Activated T-cell treated with anti-CD3 and anti-CD28 coated beads, Interleukin-2, amount 50 U/mL, for 48 hours (primary cell): ENCODE measurements at regions not wholly inside any gene's neighbourhood (a gene's known extent, or its start where the extent isn't known, plus 50 kb on each side); places are given as distances from the start of the nearest gene placed in this dataset.
"Not testable (repeated sequence)": the region's sequence is repeated elsewhere in the genome, so short reads cannot be mapped to it uniquely, and the experiment has no call there.

Experiments
- DNase-seq, 2 experiments: peaks; one replicate each; pipeline ENCODE4 v3.0.0-alpha.2; 2020

GRCh38 chr6:165843121-165843520 lies 180.1 kb upstream of the PDE10A start:
- DNase-seq: no peak

- DNase-seq: no peak
These were observed 179.4 kb upstream of the PDE10A start for GRCh38 chr6:165842281-165842936.

GRCh38 chr6:165841153-165841558 lies 178.1 kb upstream of the PDE10A start:
- no peak for DNase-seq

GRCh38 chr6:165837948-165838745 lies 175.1 kb upstream of the PDE10A start:
- no peak for DNase-seq

GRCh38 chr6:165836648-165837047 lies 173.6 kb upstream of the PDE10A start:
- not testable (repeated sequence) for DNase-seq

GRCh38 chr6:165835410-165835851 lies 172.4 kb upstream of the PDE10A start:
- no peak for DNase-seq

GRCh38 chr6:165834613-165835259 lies 171.7 kb upstream of the PDE10A start:
- DNase-seq: no peak

- no peak for DNase-seq
These were observed 170.3 kb upstream of the PDE10A start for GRCh38 chr6:165833355-165833754.

GRCh38 chr6:165831812-165832510 lies 168.9 kb upstream of the PDE10A start:
- no peak for DNase-seq

GRCh38 chr6:165830761-165831160 lies 167.7 kb upstream of the PDE10A start:
- no peak for DNase-seq

GRCh38 chr6:165829376-165829775 lies 166.3 kb upstream of the PDE10A start:
- no peak for DNase-seq

- DNase-seq: no peak
These were observed 164.1 kb upstream of the PDE10A start for GRCh38 chr6:165827190-165827518.

- no peak for DNase-seq
These were observed 163.6 kb upstream of the PDE10A start for GRCh38 chr6:165826487-165827189.

GRCh38 chr6:165825256-165825815 lies 162.3 kb upstream of the PDE10A start:
- DNase-seq: no peak

- DNase-seq: no peak
These were observed 160.7 kb upstream of the PDE10A start for GRCh38 chr6:165823609-165824326.

GRCh38 chr6:165822501-165822900 lies 159.5 kb upstream of the PDE10A start:
- DNase-seq: no peak

- no peak for DNase-seq
These were observed 158.7 kb upstream of the PDE10A start for GRCh38 chr6:165821754-165822153.

GRCh38 chr6:165820934-165821333 lies 157.9 kb upstream of the PDE10A start:
- no peak for DNase-seq

- DNase-seq: no peak
These were observed 157.4 kb upstream of the PDE10A start for GRCh38 chr6:165820407-165820806.

- no peak for DNase-seq
These were observed 156.4 kb upstream of the PDE10A start for GRCh38 chr6:165819394-165819793.

GRCh38 chr6:165818200-165818599 lies 155.2 kb upstream of the PDE10A start:
- DNase-seq: no peak

- no peak for DNase-seq
These were observed 154.7 kb upstream of the PDE10A start for GRCh38 chr6:165817771-165818170.
